K562 (cell line): ENCODE measurements at regions not wholly inside any gene's neighbourhood (a gene's known extent, or its start where the extent isn't known, plus 50 kb on each side); places are given as distances from the start of the nearest gene placed in this dataset.

ENCODE experiments used
- ATAC-seq: fragments of 200-7000 bp; cut with Tn5 transposase; 3 replicates; pipeline ENCODE4 v1.9.1; 2020; ENCODE audit warnings: moderate library complexity
- BruUV-seq: library from RNA; stranded (reverse); fragments of 400-500 nt; replicated peaks from 2 replicates; lab custom pipeline; 2021; lab: Mats Ljungman, UMichigan
- CTCF ChIA-PET: fragments of 300-600 bp; formaldehyde crosslinking; extraction: SDS; loops from one replicate; lab custom pipeline; 2021; ENCODE audit warnings: low intra/inter-chr PET ratio; lab: Yijun Ruan, JAX
- POLR2A ChIA-PET: fragments of 300-600, 350-650 bp; sonication (Branson Sonifier 250); formaldehyde crosslinking; extraction: SDS; loops from one replicate; lab custom pipeline; 2021; ENCODE audit warnings: antibody characterized with exemption, inconsistent platforms; lab: Yijun Ruan, JAX
- DNase-seq, 4 experiments: peaks; one replicate each; pipeline versions ENCODE4 v3.0.0 to v3.0.0-alpha.2; 2011 to 2018; ENCODE audit warnings: low spot score in 3 of 4, mixed read lengths in 3 of 4; ENCODE audit errors: extremely low read depth in 1 of 4
- FAIRE-seq: peaks from 2 replicates; lab custom pipeline; 2011; peaks lifted over from hg19 to GRCh38; lab: Jason Lieb, UNC
- H2AFZ ChIP-seq: 2 replicates; pipeline ENCODE4 v1.6.0; 2011; ENCODE audit warnings: low read depth, low read length, control low read depth, inconsistent platforms
- H3K27ac ChIP-seq: fragments of 200-600 bp; 3 replicates; pipeline ENCODE4 v1.8.0; 2011; ENCODE audit warnings: low read depth, mild to moderate bottlenecking, control low read depth, inconsistent platforms, low read length, moderate library complexity, mixed read lengths; ENCODE audit errors: extremely low read depth
- H3K27me3 ChIP-seq, 2 experiments: fragments of 300-600 bp in 1 of 2; 2 replicates in 1 of 2; 3 replicates in 1 of 2; pipeline versions ENCODE4 v1.6.0 to v1.8.0; 2011; ENCODE audit warnings: inconsistent platforms in 2 of 2, low read length in 2 of 2, mild to moderate bottlenecking in 1 of 2, mixed read lengths in 1 of 2, moderate library complexity in 1 of 2; ENCODE audit not compliant: control insufficient read depth in 2 of 2, insufficient read depth in 2 of 2
- H3K36me3 ChIP-seq: fragments of 300-600 bp; 3 replicates; pipeline ENCODE4 v1.8.0; 2011; ENCODE audit warnings: mild to moderate bottlenecking, low read length, inconsistent platforms; ENCODE audit not compliant: control insufficient read depth, insufficient read depth
- H3K4me1 ChIP-seq, 2 experiments: fragments of 200-600 bp in 1 of 2; replicated peaks in 1 of 2; 2 replicates in 1 of 2; 3 replicates in 1 of 2; pipeline versions ENCODE4 v1.5.1 to v1.8.0; 2011; ENCODE audit warnings: inconsistent platforms in 2 of 2, low read length in 2 of 2, mild to moderate bottlenecking in 1 of 2, mixed read lengths in 1 of 2, moderate library complexity in 1 of 2; ENCODE audit not compliant: control insufficient read depth in 2 of 2, insufficient read depth in 2 of 2
- H3K4me2 ChIP-seq: 2 replicates; pipeline ENCODE4 v1.6.1; 2011; ENCODE audit warnings: low read length, control low read depth, inconsistent platforms, mixed read lengths; ENCODE audit not compliant: insufficient read depth
- H3K4me3 ChIP-seq: fragments of 200-600 bp; sonication (generic), shearing (Covaris generic); 2 replicates; pipeline ENCODE4 v1.5.1; 2016; ENCODE audit warnings: control low read depth, inconsistent platforms
- H3K79me2 ChIP-seq: fragments of 200-600 bp; 3 replicates; pipeline ENCODE4 v1.8.0; 2011; ENCODE audit warnings: low read length, inconsistent platforms; ENCODE audit not compliant: control insufficient read depth, insufficient read depth
- H3K9ac ChIP-seq, 2 experiments: 2 replicates each; pipeline versions ENCODE4 v1.6.0 to v1.6.1; 2011; ENCODE audit warnings: low read depth in 2 of 2, low read length in 2 of 2, control low read depth in 1 of 2, inconsistent platforms in 1 of 2, mild to moderate bottlenecking in 1 of 2, mixed read lengths in 1 of 2; ENCODE audit not compliant: insufficient read depth in 1 of 2
- H3K9me1 ChIP-seq: one replicate; pipeline ENCODE4 v1.6.0; 2011; ENCODE audit warnings: inconsistent platforms, mild to moderate bottlenecking, low read length, moderate library complexity; ENCODE audit not compliant: control insufficient read depth, insufficient read depth
- H3K9me3 ChIP-seq: replicated peaks from 2 replicates; pipeline ENCODE4 v1.5.1; 2011; ENCODE audit warnings: low read depth, low read length, inconsistent platforms; ENCODE audit not compliant: control insufficient read depth, insufficient read depth
- H4K20me1 ChIP-seq: replicated peaks from 2 replicates; pipeline ENCODE4 v1.6.1; 2011; ENCODE audit warnings: low read length, inconsistent platforms, mixed read lengths; ENCODE audit not compliant: control insufficient read depth, insufficient read depth
- DPF2 ChIP-seq: fragments of 450-650 bp; IDR thresholded peaks from 2 replicates; pipeline ENCODE4 v1.6.1; 2016
- ESRRB ChIP-seq: fragments of 250-450 bp; sonication (Bioruptor Pico); IDR thresholded peaks from 2 replicates; pipeline ENCODE4 v1.5.0; 2020; ENCODE audit warnings: mild to moderate bottlenecking, moderate library complexity, borderline replicate concordance
- ETV1 ChIP-seq: fragments of 450-650 bp; conservative IDR thresholded peaks from 2 replicates; pipeline ENCODE4 v1.6.1; 2016; ENCODE audit warnings: missing genetic modification characterization, control low read depth, low read depth, missing compliant biosample characterization
- FUS ChIP-seq: fragments of 200-400 bp; formaldehyde crosslinking; optimal IDR thresholded peaks from 2 replicates; pipeline ENCODE3; 2017; ENCODE audit warnings: low read depth, low read length
- POU5F1 ChIP-seq: fragments of 150-350 bp; IDR thresholded peaks from 2 replicates; pipeline ENCODE4 v1.6.1; 2014; ENCODE audit warnings: borderline replicate concordance, low read length, low read depth, mild to moderate bottlenecking; ENCODE audit not compliant: partially characterized antibody
- SMARCE1 ChIP-seq: fragments of 450-650 bp; IDR thresholded peaks from 2 replicates; pipeline ENCODE4 v1.7.1; 2016; ENCODE audit warnings: mild to moderate bottlenecking
- TFE3 ChIP-seq: fragments of 450-650 bp; formaldehyde crosslinking; IDR thresholded peaks from 2 replicates; pipeline ENCODE4 v1.4.0; 2020; ENCODE audit warnings: mild to moderate bottlenecking, mixed read lengths
- ZNF134 ChIP-seq: fragments of 250-450 bp; sonication (Bioruptor Pico); conservative IDR thresholded peaks from 2 replicates; pipeline ENCODE4 v1.4.0; 2020
- ZNF165 ChIP-seq: fragments of 250-450 bp; sonication (Bioruptor Pico); IDR thresholded peaks from 2 replicates; pipeline ENCODE4 v1.4.0; 2020; ENCODE audit warnings: borderline replicate concordance
- ZNF175 ChIP-seq: fragments of 200-800 bp; sonication (Bioruptor generic); IDR thresholded peaks from 2 replicates; pipeline ENCODE4 v1.6.1; 2016; ENCODE audit warnings: low read depth, mild to moderate bottlenecking, missing genetic modification characterization, missing compliant biosample characterization
- ZNF263 ChIP-seq: sonication (generic); formaldehyde crosslinking; IDR thresholded peaks from 2 replicates; pipeline ENCODE4 v1.8.0; 2022; ENCODE audit warnings: mild to moderate bottlenecking, missing genetic modification reagents, borderline replicate concordance
- ZNF512 ChIP-seq: IDR thresholded peaks from 2 replicates; pipeline ENCODE4 v1.6.1; 2016; ENCODE audit warnings: missing genetic modification characterization, missing compliant biosample characterization
- WGBS: fragments of 100-300 bp; shearing (Covaris generic); methylation state at CpG from one replicate; pipeline ENCODE4 v1.1.6; 2016; ENCODE audit warnings: low coverage, mixed read lengths; ENCODE audit not compliant: insufficient coverage; ENCODE audit errors: missing lambda C conversion rate; 5-methylcytosine and 5-hydroxymethylcytosine counted together
- in situ Hi-C: fragments of 300-500 bp; cut with MboI; formaldehyde crosslinking; loops from 4 replicates; pipeline ENCODE4 v1.15.0; 2018; ENCODE audit warnings: inconsistent platforms, mixed read lengths
- intact Hi-C: fragments of 100-400 bp; cut with micrococcal nuclease; formaldehyde crosslinking; loops from 2 replicates; pipeline ENCODE4 v1.14.2; 2022
- TF ChIP-seq, protein P1 (sequence below): sonication (generic); formaldehyde crosslinking; IDR thresholded peaks from 2 replicates; pipeline ENCODE4 v1.8.0; 2022; ENCODE audit warnings: missing genetic modification reagents, mild to moderate bottlenecking, moderate library complexity, borderline replicate concordance

GRCh38 chr1:43071241-43071640 is 100.8 kb downstream of the EBNA1BP2 start:
- in situ Hi-C loops (loop anchor here (5.0 to 10.0 kb wide), 3 partner anchors 149 to 496 kb away; no protein-coding TSS in a partner anchor), intact Hi-C loops (loop anchor here (5.0 to 10.0 kb wide), 2 partner anchors 494 to 556 kb away; no protein-coding TSS in a partner anchor)
- ATAC-seq: no peak
- Histone ChIP-seq H4K20me1 (no peaks in the 10 kb centered on the region), H3K4me2 (no peak overlapping the region), H3K36me3 (no peaks in the 10 kb centered on the region), H3K27me3 (no peaks in the 10 kb centered on the region), H3K9ac (no peak overlapping the region)
- BruUV-seq: no TSS peak
- 54% methylated on average over 2 of the region's 2 CpGs for WGBS
- TF ChIP-seq DPF2: no peak
- TF ChIP-seq POU5F1: no peak
- TF ChIP-seq ETV1 (tag): no peak
- no peak for TF ChIP-seq ZNF175 (CRISPR knock-in tag)
- no peak for TF ChIP-seq FUS
- no peak for TF ChIP-seq ZNF512
- TF ChIP-seq ZNF134 (CRISPR knock-in tag): no peak
- TF ChIP-seq ZNF263 (CRISPR knock-in tag): no peak
- no peak for TF ChIP-seq TFE3 (CRISPR knock-in tag)
- TF ChIP-seq ZNF165 (CRISPR knock-in tag): no peak
- no peak for TF ChIP-seq ESRRB (CRISPR knock-in tag)
- no peak for TF ChIP-seq SMARCE1
- TF ChIP-seq, protein P1, sequence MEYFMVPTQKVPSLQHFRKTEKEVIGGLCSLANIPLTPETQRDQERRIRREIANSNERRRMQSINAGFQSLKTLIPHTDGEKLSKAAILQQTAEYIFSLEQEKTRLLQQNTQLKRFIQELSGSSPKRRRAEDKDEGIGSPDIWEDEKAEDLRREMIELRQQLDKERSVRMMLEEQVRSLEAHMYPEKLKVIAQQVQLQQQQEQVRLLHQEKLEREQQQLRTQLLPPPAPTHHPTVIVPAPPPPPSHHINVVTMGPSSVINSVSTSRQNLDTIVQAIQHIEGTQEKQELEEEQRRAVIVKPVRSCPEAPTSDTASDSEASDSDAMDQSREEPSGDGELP (CRISPR knock-in tag): no peak
- TF ChIP-seq, all 486 proteins: peak for 0
- no peak overlapping the region for H3K27ac ChIP-seq
- H3K4me3 ChIP-seq: no peak overlapping the region
- peaks cover 12 to 26% of the 10 kb centered on the region in 2 experiments; a peak in 4 of 5 replicates for H3K4me1 ChIP-seq
- ChIA-PET POLR2A (interaction anchor here (1.2 kb wide), 1 partner anchor 305 kb away, joined by 3 read pairs; the partner anchor contains the start of genes C1orf50 and P3H1), CTCF (interaction anchor here (0.6 to 1.0 kb wide), 3 partner anchors 152 to 292 kb away, joined by 3 to 4 read pairs (median 3); no protein-coding TSS in a partner anchor)
- FAIRE-seq: no peak
- H3K9me3 ChIP-seq: no peaks in the 10 kb centered on the region
- no peaks in the 10 kb centered on the region for H3K9me1 ChIP-seq
- peak overlapping the region; percentile 16; the same call in 1 of the 2 replicates for H2AFZ ChIP-seq
- no peaks in the 10 kb centered on the region for H3K79me2 ChIP-seq
- no peak for DNase-seq
